Loucy (cell line): ENCODE measurements at regions not wholly inside any gene's neighbourhood (a gene's known extent, or its start where the extent isn't known, plus 50 kb on each side); places are given as distances from the start of the nearest gene placed in this dataset.

Experiments
- H2AFZ ChIP-seq: fragments of 200-600 bp; sonication (generic); 2 replicates; pipeline ENCODE4 v1.6.0; 2016; ENCODE audit warnings: antibody characterized with exemption, mild to moderate bottlenecking, low read length, moderate library complexity
- H3F3A ChIP-seq: fragments of 200-600 bp; 2 replicates; pipeline ENCODE4 v1.6.0; 2016; ENCODE audit warnings: antibody characterized with exemption, low read depth, mild to moderate bottlenecking
- H3K27me3 ChIP-seq: fragments of 200-600 bp; sonication (generic); 2 replicates; pipeline ENCODE4 v1.6.1; 2014; ENCODE audit warnings: low read length, mild to moderate bottlenecking; ENCODE audit not compliant: insufficient read depth, poor library complexity, severe bottlenecking
- H3K36me3 ChIP-seq: fragments of 200-600 bp; sonication (generic); 2 replicates; pipeline ENCODE4 v1.6.1; 2016; ENCODE audit warnings: low read length; ENCODE audit not compliant: insufficient read depth
- H3K4me1 ChIP-seq: fragments of 200-600 bp; sonication (generic); 2 replicates; pipeline ENCODE4 v1.5.1; 2014; ENCODE audit warnings: low read length, mild to moderate bottlenecking; ENCODE audit not compliant: insufficient read depth, poor library complexity, severe bottlenecking
- H3K4me2 ChIP-seq: fragments of 200-600 bp; sonication (generic); 2 replicates; pipeline ENCODE4 v1.6.0; 2014; ENCODE audit warnings: antibody characterized with exemption, low read length, low read depth, mild to moderate bottlenecking; ENCODE audit not compliant: poor library complexity, severe bottlenecking
- H3K4me3 ChIP-seq: fragments of 200-600 bp; sonication (generic); 2 replicates; pipeline ENCODE4 v1.5.1; 2014; ENCODE audit warnings: low read length, mild to moderate bottlenecking, mixed read lengths; ENCODE audit not compliant: poor library complexity, severe bottlenecking
- H3K79me2 ChIP-seq: fragments of 200-600 bp; sonication (generic); 2 replicates; pipeline ENCODE4 v1.6.1; 2014; ENCODE audit warnings: low read length; ENCODE audit not compliant: insufficient read depth
- H3K9ac ChIP-seq: fragments of 200-600 bp; sonication (generic); 2 replicates; pipeline ENCODE4 v1.6.0; 2014; ENCODE audit warnings: mild to moderate bottlenecking, low read depth, low read length, moderate library complexity; ENCODE audit not compliant: poor library complexity, severe bottlenecking
- H3K9me2 ChIP-seq: fragments of 200-600 bp; sonication (generic); replicated peaks from 2 replicates; pipeline ENCODE4 v1.6.1; 2016; ENCODE audit warnings: low read depth, low read length, mixed read lengths
- H3K9me3 ChIP-seq: fragments of 200-600 bp; sonication (generic); 2 replicates; pipeline ENCODE4 v1.6.1; 2014; ENCODE audit warnings: mild to moderate bottlenecking, antibody characterized with exemption, low read length, low read depth; ENCODE audit not compliant: insufficient read depth
- H4K20me1 ChIP-seq: fragments of 200-600 bp; sonication (generic); 2 replicates; pipeline ENCODE4 v1.6.0; 2014; ENCODE audit warnings: antibody characterized with exemption, low read length, mild to moderate bottlenecking; ENCODE audit not compliant: insufficient read depth, poor library complexity, severe bottlenecking
- CTCF ChIP-seq: fragments of 200-600 bp; sonication (generic); conservative IDR thresholded peaks from 2 replicates; pipeline ENCODE4 v1.5.1; 2014; ENCODE audit warnings: mild to moderate bottlenecking, antibody characterized with exemption, low read length
- EZH2phosphoT487 ChIP-seq: fragments of 200-600 bp; IDR thresholded peaks from 2 replicates; pipeline ENCODE4 v1.6.1; 2018; ENCODE audit warnings: antibody characterized with exemption, mild to moderate bottlenecking, moderate library complexity, borderline replicate concordance

DNA sequence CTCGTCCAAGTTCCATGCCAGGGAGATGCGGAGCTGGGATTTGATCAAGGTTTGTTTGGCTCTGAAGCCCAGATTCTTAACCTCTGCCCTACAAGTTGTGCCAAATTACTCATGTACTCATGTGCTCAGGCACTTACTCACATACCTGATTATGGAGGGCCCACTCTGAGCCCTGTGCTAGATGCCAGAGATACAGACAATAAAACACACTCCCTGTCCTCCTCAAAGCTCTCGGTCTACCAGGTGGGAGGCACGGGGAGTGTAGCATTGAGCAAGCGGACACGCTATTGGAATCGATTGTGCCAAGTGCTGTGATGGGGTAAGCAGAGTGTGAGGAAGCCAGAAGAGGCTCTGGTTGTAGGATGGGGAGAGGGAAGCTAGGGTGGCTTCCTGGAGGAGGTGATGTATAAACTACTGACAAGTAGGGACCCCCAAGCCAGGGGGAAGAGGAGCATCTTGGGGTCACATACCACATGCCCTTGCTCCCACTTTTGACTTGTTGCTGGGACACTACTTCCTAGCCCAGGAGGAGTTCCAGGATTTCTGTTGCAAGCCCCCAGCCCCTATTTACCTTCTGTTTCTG, 49.8 kb upstream of the IFNLR1 start:
- no peak overlapping the region for H3K4me2 ChIP-seq
- H3K27me3 ChIP-seq: no peaks in the 10 kb centered on the region
- no peak overlapping the region for H2AFZ ChIP-seq
- H3K36me3 ChIP-seq: no peaks in the 10 kb centered on the region
- H3K4me3 ChIP-seq: no peak overlapping the region
- no peaks in the 10 kb centered on the region for H3K79me2 ChIP-seq
- no peak overlapping the region for H3K9ac ChIP-seq
- no peaks in the 10 kb centered on the region for H3K9me3 ChIP-seq
- H3K4me1 ChIP-seq: no peaks in the 10 kb centered on the region
- H3K9me2 ChIP-seq: no peaks in the 10 kb centered on the region
- no peaks in the 10 kb centered on the region for H4K20me1 ChIP-seq
- no peak for TF ChIP-seq CTCF
- no peak for TF ChIP-seq EZH2phosphoT487
- no peaks in the 10 kb centered on the region for H3F3A ChIP-seq
